Activated CD4-positive, alpha-beta memory T cell treated with anti-CD3 and anti-CD28 coated beads, Interleukin-2, amount 10 ng/mL, durations not matched to agents 7 days and 5 days (primary cell): ENCODE measurements at regions not wholly inside any gene's neighbourhood (a gene's known extent, or its start where the extent isn't known, plus 50 kb on each side); places are given as distances from the start of the nearest gene placed in this dataset.

Source experiments
- CTCF ChIA-PET: fragments of 350-600 bp; sonication (Branson Sonifier 250); formaldehyde crosslinking; loops from one replicate; lab custom pipeline; 2021; ENCODE audit warnings: antibody characterized with exemption, inconsistent platforms; lab: Charles Lee
- POLR2A ChIA-PET: fragments of 350-600 bp; sonication (Branson Sonifier 250); formaldehyde crosslinking; loops from one replicate; lab custom pipeline; 2021; ENCODE audit warnings: antibody characterized with exemption; lab: Charles Lee
- DNase-seq: peaks from one replicate; pipeline ENCODE4 v3.0.0-alpha.2; 2020
- H3K27ac Mint-ChIP-seq: one replicate; pipeline ENCODE4 v1.8.0; 2021; ENCODE audit warnings: mild to moderate bottlenecking, mixed read lengths
- H3K27me3 Mint-ChIP-seq: one replicate; pipeline ENCODE4 v1.8.0; 2021; ENCODE audit warnings: mixed read lengths
- H3K36me3 Mint-ChIP-seq: one replicate; pipeline ENCODE4 v1.8.0; 2021; ENCODE audit warnings: low read depth, mixed read lengths
- H3K4me1 Mint-ChIP-seq: one replicate; pipeline ENCODE4 v1.8.0; 2021; ENCODE audit warnings: mixed read lengths
- H3K4me3 Mint-ChIP-seq: one replicate; pipeline ENCODE4 v1.8.0; 2021; ENCODE audit warnings: mild to moderate bottlenecking, mixed read lengths
- H3K9me3 Mint-ChIP-seq: one replicate; pipeline ENCODE4 v1.8.0; 2021; ENCODE audit warnings: mixed read lengths

- no peak for DNase-seq
- H3K4me1 Mint-ChIP-seq: no peaks in the 10 kb centered on the region
- ChIA-PET POLR2A (no interaction called here), CTCF (no interaction called here)
- no peak overlapping the region for H3K4me3 Mint-ChIP-seq
- no peaks in the 10 kb centered on the region for H3K27me3 Mint-ChIP-seq
- H3K27ac Mint-ChIP-seq: no peak overlapping the region
- peaks cover 2% of the 10 kb centered on the region for H3K9me3 Mint-ChIP-seq
- no peaks in the 10 kb centered on the region for H3K36me3 Mint-ChIP-seq
Observed at GRCh38 chr5:58369513-58370190, 90.2 kb downstream of the PLK2 start.

GRCh38 chr5:58366461-58366860, 93.4 kb downstream of the PLK2 start:
- Mint-ChIP-seq H3K27me3 (no peaks in the 10 kb centered on the region), H3K27ac (no peak overlapping the region), H3K4me3 (no peak overlapping the region), H3K4me1 (no peaks in the 10 kb centered on the region), H3K36me3 (no peaks in the 10 kb centered on the region), H3K9me3 (peaks cover 2% of the 10 kb centered on the region)
- POLR2A ChIA-PET: no interaction called here
- no peak for DNase-seq
- CTCF ChIA-PET: no interaction called here

- no peak for DNase-seq
- H3K27ac Mint-ChIP-seq: no peak overlapping the region
Observed at GRCh38 chr5:58365791-58366190, 94.1 kb downstream of the PLK2 start.

GRCh38 chr5:58363461-58364249, 96.2 kb downstream of the PLK2 start:
- H3K27me3 Mint-ChIP-seq: no peaks in the 10 kb centered on the region
- no peak overlapping the region for H3K4me3 Mint-ChIP-seq
- H3K9me3 Mint-ChIP-seq: no peaks in the 10 kb centered on the region
- no peaks in the 10 kb centered on the region for H3K36me3 Mint-ChIP-seq
- CTCF ChIA-PET: no interaction called here
- no peak for DNase-seq
- no peak overlapping the region for H3K27ac Mint-ChIP-seq
- POLR2A ChIA-PET: no interaction called here
- no peaks in the 10 kb centered on the region for H3K4me1 Mint-ChIP-seq

More at GRCh38 chr5:58365791-58366190, 94.1 kb downstream of the PLK2 start:
- POLR2A ChIA-PET: no interaction called here
- Mint-ChIP-seq H3K27me3 (no peaks in the 10 kb centered on the region), H3K4me1 (no peaks in the 10 kb centered on the region), H3K9me3 (peaks cover 1% of the 10 kb centered on the region), H3K4me3 (no peak overlapping the region), H3K36me3 (no peaks in the 10 kb centered on the region)
- CTCF ChIA-PET: no interaction called here

GRCh38 chr5:58362135-58362534, 97.8 kb downstream of the PLK2 start:
- no peaks in the 10 kb centered on the region for H3K4me1 Mint-ChIP-seq
- POLR2A ChIA-PET: no interaction called here
- no peak overlapping the region for H3K27ac Mint-ChIP-seq
- no peaks in the 10 kb centered on the region for H3K27me3 Mint-ChIP-seq
- H3K4me3 Mint-ChIP-seq: no peak overlapping the region
- no peaks in the 10 kb centered on the region for H3K9me3 Mint-ChIP-seq
- H3K36me3 Mint-ChIP-seq: no peaks in the 10 kb centered on the region
- no peak for DNase-seq
- CTCF ChIA-PET: no interaction called here

DNA sequence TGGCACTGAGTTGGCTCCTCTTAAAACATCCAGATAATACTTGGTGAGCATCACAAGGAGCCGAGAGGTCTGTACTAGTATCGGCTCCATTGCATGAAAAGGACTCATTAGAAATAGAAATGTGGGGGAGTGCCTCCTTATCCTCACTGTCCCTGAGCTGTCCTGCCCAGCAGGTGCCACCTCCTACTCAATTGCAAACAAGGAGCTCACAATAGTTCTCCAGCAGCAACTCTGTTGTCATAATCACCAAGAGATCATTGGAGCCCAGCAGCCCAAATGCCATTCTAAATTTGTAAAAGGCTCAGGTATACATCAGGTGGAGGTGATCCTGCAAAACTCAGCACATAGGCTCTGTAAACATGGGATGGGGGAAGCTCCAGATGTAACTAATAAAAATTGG, 99.1 kb downstream of the PLK2 start:
- H3K4me3 Mint-ChIP-seq: no peak overlapping the region
- no peaks in the 10 kb centered on the region for H3K4me1 Mint-ChIP-seq
- H3K36me3 Mint-ChIP-seq: no peaks in the 10 kb centered on the region
- H3K27me3 Mint-ChIP-seq: no peaks in the 10 kb centered on the region
- H3K9me3 Mint-ChIP-seq: no peaks in the 10 kb centered on the region
- ChIA-PET CTCF (no interaction called here), POLR2A (no interaction called here)
- no peak for DNase-seq
- no peak overlapping the region for H3K27ac Mint-ChIP-seq

DNA sequence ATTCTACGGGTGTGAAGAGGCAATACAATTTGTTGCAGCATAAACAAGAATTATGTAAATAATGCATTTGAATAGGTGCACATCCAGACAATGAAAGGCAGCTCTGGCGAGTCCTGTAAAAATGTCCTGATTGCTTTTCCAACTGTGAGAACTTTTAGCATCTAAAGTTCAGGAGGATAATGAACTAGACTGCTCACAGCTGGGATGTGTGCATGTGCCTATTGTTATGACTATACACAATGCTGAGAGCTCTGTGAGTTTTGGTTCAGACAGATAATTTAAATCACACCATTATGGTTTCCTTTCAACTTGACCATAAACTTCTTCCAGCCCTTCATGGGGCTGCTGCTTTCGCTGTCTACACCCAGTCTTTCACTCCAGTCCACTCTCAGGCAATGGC, 99.9 kb downstream of the PLK2 start:
- POLR2A ChIA-PET: no interaction called here

DNA sequence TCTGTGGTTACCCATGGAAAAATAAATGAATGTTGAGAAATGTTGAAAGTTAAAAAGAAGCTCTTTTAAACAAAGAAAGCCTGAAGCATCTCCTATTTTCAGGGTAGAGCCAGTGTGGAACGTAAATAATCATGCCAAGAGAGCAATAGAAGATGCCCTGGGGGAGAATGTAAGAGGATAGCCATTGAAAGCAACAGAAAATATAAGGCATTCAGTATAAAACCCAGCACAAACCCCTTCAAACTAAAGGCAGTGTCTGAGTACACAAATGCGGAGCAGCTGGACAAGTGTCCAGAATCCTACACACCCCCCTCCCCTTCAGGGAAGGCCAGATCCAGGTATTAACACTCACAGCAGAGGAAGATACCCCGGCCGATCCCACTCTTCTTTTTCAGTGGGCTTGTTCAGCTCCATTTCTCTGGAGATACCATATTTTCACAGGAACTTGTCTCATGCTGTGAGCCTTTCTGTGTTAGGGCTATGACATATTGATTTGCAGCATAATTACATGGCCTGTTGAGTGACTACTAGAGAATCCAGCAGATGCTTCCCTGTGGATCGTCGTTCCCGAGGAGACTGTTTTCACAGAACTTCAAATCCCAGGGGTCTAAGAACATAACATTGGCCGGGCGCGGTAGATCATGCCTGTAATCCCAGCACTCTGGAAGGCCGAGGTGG, 101.2 kb downstream of the PLK2 start:
- H3K36me3 Mint-ChIP-seq: no peaks in the 10 kb centered on the region
- DNase-seq: no peak
- no peak overlapping the region for H3K4me3 Mint-ChIP-seq
- POLR2A ChIA-PET: no interaction called here
- no peak overlapping the region for H3K27ac Mint-ChIP-seq
- CTCF ChIA-PET: no interaction called here
- no peaks in the 10 kb centered on the region for H3K4me1 Mint-ChIP-seq
- H3K9me3 Mint-ChIP-seq: no peaks in the 10 kb centered on the region
- no peaks in the 10 kb centered on the region for H3K27me3 Mint-ChIP-seq

More for the DNA sequence above, 99.9 kb downstream of the PLK2 start:
- Mint-ChIP-seq H3K36me3 (no peaks in the 10 kb centered on the region), H3K4me1 (no peaks in the 10 kb centered on the region), H3K27ac (no peak overlapping the region), H3K27me3 (no peaks in the 10 kb centered on the region), H3K4me3 (no peak overlapping the region), H3K9me3 (no peaks in the 10 kb centered on the region)
- CTCF ChIA-PET: no interaction called here
- DNase-seq: no peak

GRCh38 chr5:58357799-58358500, 101.9 kb downstream of the PLK2 start:
- no peaks in the 10 kb centered on the region for H3K36me3 Mint-ChIP-seq
- no peaks in the 10 kb centered on the region for H3K9me3 Mint-ChIP-seq
- H3K4me1 Mint-ChIP-seq: no peaks in the 10 kb centered on the region
- no peak overlapping the region for H3K27ac Mint-ChIP-seq
- CTCF ChIA-PET: no interaction called here
- H3K4me3 Mint-ChIP-seq: no peak overlapping the region
- DNase-seq: no peak
- H3K27me3 Mint-ChIP-seq: no peaks in the 10 kb centered on the region
- POLR2A ChIA-PET: no interaction called here

GRCh38 chr5:58357121-58357520, 102.8 kb downstream of the PLK2 start:
- H3K9me3 Mint-ChIP-seq: no peaks in the 10 kb centered on the region
- H3K27ac Mint-ChIP-seq: no peak overlapping the region
- no peaks in the 10 kb centered on the region for H3K4me1 Mint-ChIP-seq
- no peak for DNase-seq
- H3K4me3 Mint-ChIP-seq: no peak overlapping the region
- H3K27me3 Mint-ChIP-seq: no peaks in the 10 kb centered on the region
- ChIA-PET CTCF (no interaction called here), POLR2A (no interaction called here)
- H3K36me3 Mint-ChIP-seq: no peaks in the 10 kb centered on the region

DNA sequence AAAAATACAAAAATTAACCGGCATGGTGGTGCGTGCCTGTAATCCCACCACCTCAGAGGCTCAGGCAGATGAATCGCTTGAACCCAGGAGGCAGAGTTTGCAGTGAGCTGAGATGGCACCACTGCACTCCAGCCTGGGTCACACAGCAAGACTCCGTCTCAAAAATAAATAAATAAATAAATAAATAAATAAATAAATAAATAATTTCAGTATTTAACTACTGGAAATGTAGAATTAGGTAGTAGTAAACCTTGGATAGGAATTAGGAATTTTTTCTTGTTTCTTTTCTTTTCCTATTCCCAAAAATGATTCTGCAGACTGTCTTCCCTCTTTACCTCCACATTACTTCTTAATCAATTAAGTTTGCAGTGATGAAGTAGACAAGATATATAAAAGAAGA, 103.2 kb downstream of the PLK2 start:
- CTCF ChIA-PET: no interaction called here

DNA sequence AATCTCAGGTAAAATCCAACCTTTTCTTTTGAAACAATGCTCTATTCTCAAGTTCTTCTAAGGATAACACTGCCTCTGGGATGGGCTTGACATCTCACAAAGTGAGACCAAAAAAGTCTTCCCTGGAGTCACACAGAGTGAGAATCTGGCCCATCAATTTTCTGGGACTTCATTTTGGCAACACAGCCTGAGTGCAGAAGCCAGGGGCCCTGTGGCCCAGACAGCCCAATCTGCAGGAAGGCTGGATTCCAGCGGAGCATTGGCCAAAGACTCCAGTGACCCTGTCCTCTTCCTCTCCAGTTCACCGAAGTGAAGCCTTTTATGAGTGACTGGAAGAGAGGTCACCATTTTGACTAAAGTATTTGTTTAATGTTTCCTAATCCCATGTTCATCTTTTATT, 105.1 kb downstream of the PLK2 start:
- H3K27me3 Mint-ChIP-seq: no peaks in the 10 kb centered on the region
- H3K4me1 Mint-ChIP-seq: no peaks in the 10 kb centered on the region
- ChIA-PET POLR2A (no interaction called here), CTCF (no interaction called here)
- no peaks in the 10 kb centered on the region for H3K36me3 Mint-ChIP-seq
- no peak overlapping the region for H3K27ac Mint-ChIP-seq
- no peak for DNase-seq
- no peaks in the 10 kb centered on the region for H3K9me3 Mint-ChIP-seq
- no peak overlapping the region for H3K4me3 Mint-ChIP-seq

More for the DNA sequence above, 103.2 kb downstream of the PLK2 start:
- Mint-ChIP-seq H3K36me3 (no peaks in the 10 kb centered on the region), H3K27ac (no peak overlapping the region), H3K4me1 (no peaks in the 10 kb centered on the region), H3K9me3 (no peaks in the 10 kb centered on the region), H3K4me3 (no peak overlapping the region), H3K27me3 (no peaks in the 10 kb centered on the region)
- no peak for DNase-seq
- POLR2A ChIA-PET: no interaction called here

GRCh38 chr5:58353992-58354391, 105.9 kb downstream of the PLK2 start:
- Mint-ChIP-seq H3K9me3 (no peaks in the 10 kb centered on the region), H3K4me3 (no peak overlapping the region)
- CTCF ChIA-PET: no interaction called here

More at GRCh38 chr5:58353992-58354391, 105.9 kb downstream of the PLK2 start:
- no peak for DNase-seq
- Mint-ChIP-seq H3K36me3 (no peaks in the 10 kb centered on the region), H3K27me3 (no peaks in the 10 kb centered on the region), H3K27ac (no peak overlapping the region), H3K4me1 (no peaks in the 10 kb centered on the region)
- POLR2A ChIA-PET: no interaction called here
